Ishikawa (cell line): ENCODE measurements at regions not wholly inside any gene's neighbourhood (a gene's known extent, or its start where the extent isn't known, plus 50 kb on each side); places are given as distances from the start of the nearest gene placed in this dataset.

Experiments
- CEBPB ChIP-seq: IDR thresholded peaks from 2 replicates; pipeline ENCODE4 v1.6.1; 2012
- CREB1 ChIP-seq: IDR thresholded peaks from 2 replicates; pipeline ENCODE4 v1.6.1; 2012; ENCODE audit warnings: low read depth
- EGR1 ChIP-seq: IDR thresholded peaks from 2 replicates; pipeline ENCODE4 v1.6.1; 2012
- EP300 ChIP-seq: IDR thresholded peaks from 2 replicates; pipeline ENCODE4 v1.6.1; 2012; ENCODE audit warnings: borderline replicate concordance
- FOXM1 ChIP-seq: IDR thresholded peaks from 2 replicates; pipeline ENCODE4 v1.6.1; 2012; ENCODE audit warnings: low read depth, borderline replicate concordance
- MAX ChIP-seq: IDR thresholded peaks from 2 replicates; pipeline ENCODE4 v1.6.1; 2012
- NFIC ChIP-seq: IDR thresholded peaks from 2 replicates; pipeline ENCODE4 v1.6.1; 2012
- RAD21 ChIP-seq: IDR thresholded peaks from 2 replicates; pipeline ENCODE4 v1.6.1; 2012; ENCODE audit warnings: low read depth
- REST ChIP-seq: IDR thresholded peaks from 2 replicates; pipeline ENCODE4 v1.6.1; 2012; ENCODE audit warnings: low read depth, mild to moderate bottlenecking
- TAF1 ChIP-seq: IDR thresholded peaks from 2 replicates; pipeline ENCODE4 v1.6.1; 2012; ENCODE audit warnings: low read depth, mild to moderate bottlenecking
- TCF12 ChIP-seq: IDR thresholded peaks from 2 replicates; pipeline ENCODE4 v1.6.1; 2012; ENCODE audit warnings: low read depth
- TEAD4 ChIP-seq: IDR thresholded peaks from 2 replicates; pipeline ENCODE4 v1.6.1; 2012
- USF1 ChIP-seq: IDR thresholded peaks from 2 replicates; pipeline ENCODE4 v1.6.1; 2012
- YY1 ChIP-seq: IDR thresholded peaks from 2 replicates; pipeline ENCODE4 v1.6.1; 2012; ENCODE audit warnings: low read depth
- ZBTB7A ChIP-seq: IDR thresholded peaks from 2 replicates; pipeline ENCODE4 v1.6.1; 2012; ENCODE audit warnings: low read depth

GRCh38 chr4:13706120-13706519 is 78.6 kb upstream of the BOD1L1 start:
- no peak for TF ChIP-seq FOXM1
- no peak for TF ChIP-seq YY1
- no peak for TF ChIP-seq EP300
- no peak for TF ChIP-seq EGR1
- no peak for TF ChIP-seq CREB1
- no peak for TF ChIP-seq ZBTB7A
- no peak for TF ChIP-seq NFIC

GRCh38 chr4:13706716-13707115 is 79.2 kb upstream of the BOD1L1 start:
- TF ChIP-seq TCF12 (no peak), TEAD4 (no peak), ZBTB7A (no peak), EP300 (no peak), YY1 (no peak), REST (no peak), EGR1 (no peak), FOXM1 (no peak), CEBPB (no peak), TAF1 (no peak), NFIC (no peak)

GRCh38 chr4:13710246-13710885 is 82.8 kb upstream of the BOD1L1 start:
- TF ChIP-seq NFIC (no peak), EP300 (no peak), CREB1 (no peak), MAX (no peak), FOXM1 (no peak), EGR1 (no peak), CEBPB (no peak), TCF12 (no peak), TEAD4 (no peak)

GRCh38 chr4:13711233-13711785 is 83.8 kb upstream of the BOD1L1 start:
- TF ChIP-seq REST (no peak), TEAD4 (no peak), EP300 (no peak), EGR1 (no peak), TCF12 (no peak), CREB1 (no peak), USF1 (no peak), NFIC (no peak), MAX (no peak), YY1 (no peak), CEBPB (no peak), ZBTB7A (no peak)

GRCh38 chr4:13721894-13722293 is 94.4 kb upstream of the BOD1L1 start:
- TF ChIP-seq EGR1 = no peak
- TF ChIP-seq RAD21 = no peak
- TF ChIP-seq CEBPB = no peak
- TF ChIP-seq TAF1 = no peak
- no peak for TF ChIP-seq YY1
- TF ChIP-seq MAX = no peak
- no peak for TF ChIP-seq ZBTB7A
- no peak for TF ChIP-seq CREB1
- no peak for TF ChIP-seq TCF12
- no peak for TF ChIP-seq NFIC
- no peak for TF ChIP-seq FOXM1

GRCh38 chr4:13722649-13723048 is 95.1 kb upstream of the BOD1L1 start:
- TF ChIP-seq MAX = no peak
